Bronchial epithelial cell (primary cell): ENCODE measurements at regions not wholly inside any gene's neighbourhood (a gene's known extent, or its start where the extent isn't known, plus 50 kb on each side); places are given as distances from the start of the nearest gene placed in this dataset.
A peak's percentile ranks its signal among the peaks of the same experiment; 100 is the strongest.

ENCODE experiments used
- DNase-seq: peaks from one replicate; pipeline ENCODE4 v3.0.0-alpha.2; 2010; ENCODE audit warnings: low read depth
- FAIRE-seq: peaks from 2 replicates; lab custom pipeline; 2011; peaks lifted over from hg19 to GRCh38; lab: Jason Lieb, UNC
- H3K27me3 ChIP-seq: 2 replicates; pipeline ENCODE4 v1.5.1; 2011; ENCODE audit warnings: low read length; ENCODE audit not compliant: control insufficient read depth, insufficient read depth
- H3K36me3 ChIP-seq: 2 replicates; pipeline ENCODE4 v1.5.1; 2011; ENCODE audit warnings: low read length; ENCODE audit not compliant: control insufficient read depth, insufficient read depth
- H3K4me3 ChIP-seq: 2 replicates; pipeline ENCODE4 v1.5.1; 2011; ENCODE audit warnings: mild to moderate bottlenecking, low read depth, low read length, control low read depth
- TF ChIP-seq, protein P1 (sequence below): IDR thresholded peaks from 2 replicates; pipeline ENCODE4 v1.5.1; 2011; ENCODE audit warnings: mild to moderate bottlenecking, moderate library complexity, low read length, control low read depth, inconsistent platforms; ENCODE audit not compliant: insufficient read depth, severe bottlenecking

DNA sequence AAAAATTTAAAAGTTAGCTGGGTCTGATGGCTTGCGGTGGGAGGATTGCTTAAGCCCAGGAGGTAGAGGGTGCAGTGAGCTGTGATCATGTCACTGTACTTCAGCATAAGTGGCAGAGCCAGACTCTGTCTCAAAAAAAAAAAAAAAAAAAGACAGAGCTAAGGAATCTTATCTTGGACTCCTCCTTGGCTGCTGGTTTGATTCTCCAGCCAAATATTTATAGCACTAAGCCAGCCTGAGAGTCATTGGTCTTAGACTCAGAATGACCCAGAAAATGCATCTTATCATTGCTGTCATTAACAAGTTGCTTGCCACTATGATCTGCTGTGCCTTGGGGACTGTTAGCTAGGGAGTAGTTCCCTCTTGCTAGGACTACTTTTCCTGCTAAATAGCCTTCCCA, 164.7 kb downstream of the GNAT3 start:
- DNase-seq (peak; percentile 20), FAIRE-seq (no peak)
- Histone ChIP-seq H3K4me3 (no peak overlapping the region), H3K36me3 (no peaks in the 10 kb centered on the region), H3K27me3 (no peaks in the 10 kb centered on the region)
- TF ChIP-seq, protein P1, sequence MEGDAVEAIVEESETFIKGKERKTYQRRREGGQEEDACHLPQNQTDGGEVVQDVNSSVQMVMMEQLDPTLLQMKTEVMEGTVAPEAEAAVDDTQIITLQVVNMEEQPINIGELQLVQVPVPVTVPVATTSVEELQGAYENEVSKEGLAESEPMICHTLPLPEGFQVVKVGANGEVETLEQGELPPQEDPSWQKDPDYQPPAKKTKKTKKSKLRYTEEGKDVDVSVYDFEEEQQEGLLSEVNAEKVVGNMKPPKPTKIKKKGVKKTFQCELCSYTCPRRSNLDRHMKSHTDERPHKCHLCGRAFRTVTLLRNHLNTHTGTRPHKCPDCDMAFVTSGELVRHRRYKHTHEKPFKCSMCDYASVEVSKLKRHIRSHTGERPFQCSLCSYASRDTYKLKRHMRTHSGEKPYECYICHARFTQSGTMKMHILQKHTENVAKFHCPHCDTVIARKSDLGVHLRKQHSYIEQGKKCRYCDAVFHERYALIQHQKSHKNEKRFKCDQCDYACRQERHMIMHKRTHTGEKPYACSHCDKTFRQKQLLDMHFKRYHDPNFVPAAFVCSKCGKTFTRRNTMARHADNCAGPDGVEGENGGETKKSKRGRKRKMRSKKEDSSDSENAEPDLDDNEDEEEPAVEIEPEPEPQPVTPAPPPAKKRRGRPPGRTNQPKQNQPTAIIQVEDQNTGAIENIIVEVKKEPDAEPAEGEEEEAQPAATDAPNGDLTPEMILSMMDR, result no peak

DNA sequence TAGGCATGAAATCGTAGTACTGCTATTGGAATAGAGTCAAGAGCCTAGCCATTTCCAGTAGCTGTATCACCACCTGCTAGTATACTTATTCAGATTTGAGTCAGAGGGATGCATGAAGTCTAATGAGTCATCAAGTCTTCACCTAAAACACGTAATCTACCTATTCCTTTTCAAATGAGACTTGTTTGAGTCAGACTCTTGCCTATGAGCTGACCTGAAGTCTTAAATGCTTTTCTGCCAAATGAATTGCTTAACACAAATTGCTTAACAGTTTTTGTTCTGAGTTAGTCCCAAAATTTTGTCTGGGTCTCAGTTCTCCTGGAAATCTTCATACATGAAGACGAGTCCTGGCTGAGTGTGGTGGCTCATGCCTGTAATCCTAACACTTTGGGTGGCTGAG, 165.2 kb downstream of the GNAT3 start:
- peak; percentile 97 for FAIRE-seq
- DNase-seq, result peak; percentile 99
- no peaks in the 10 kb centered on the region for H3K27me3 ChIP-seq
- H3K4me3 ChIP-seq, result no peak overlapping the region
- no peaks in the 10 kb centered on the region for H3K36me3 ChIP-seq
- TF ChIP-seq, protein P1, result no peak

DNA sequence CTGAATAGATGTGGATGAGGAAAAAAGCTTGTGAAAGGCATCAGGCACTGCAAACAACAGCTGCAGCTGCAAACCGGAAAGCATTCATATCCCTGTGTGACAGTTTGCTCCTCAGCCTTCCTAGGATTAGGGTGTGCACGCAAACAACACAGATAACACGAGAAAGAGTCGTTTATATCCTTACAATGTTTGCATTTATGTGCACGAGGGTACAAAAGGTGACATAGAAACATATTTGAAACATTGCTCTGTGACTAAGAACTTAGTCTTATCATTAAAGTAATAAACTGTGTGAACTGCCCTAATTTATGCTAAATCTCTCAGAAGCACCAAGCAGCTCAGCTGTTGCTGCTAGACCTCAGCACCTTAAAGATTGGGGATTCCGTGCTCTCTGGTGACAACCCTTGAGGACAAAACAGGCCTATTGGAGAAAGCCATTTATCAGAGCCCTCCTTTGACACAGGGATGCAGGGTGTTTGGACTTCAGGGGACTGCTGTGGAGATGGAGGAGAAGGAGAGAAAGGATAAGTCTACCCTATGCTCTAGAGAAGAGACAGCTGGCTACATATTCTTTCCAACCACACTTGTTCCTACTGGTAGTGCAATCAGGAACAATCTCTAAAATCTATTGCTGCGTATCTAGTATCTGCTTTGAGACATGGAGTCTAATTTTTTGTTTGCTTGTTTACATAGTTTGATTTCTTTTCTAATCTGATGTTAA, 176.2 kb downstream of the GNAT3 start:
- no peaks in the 10 kb centered on the region for H3K36me3 ChIP-seq
- no peaks in the 10 kb centered on the region for H3K27me3 ChIP-seq
- no peak overlapping the region for H3K4me3 ChIP-seq
- TF ChIP-seq, protein P1, result no peak
- DNase-seq (no peak), FAIRE-seq (no peak)

DNA sequence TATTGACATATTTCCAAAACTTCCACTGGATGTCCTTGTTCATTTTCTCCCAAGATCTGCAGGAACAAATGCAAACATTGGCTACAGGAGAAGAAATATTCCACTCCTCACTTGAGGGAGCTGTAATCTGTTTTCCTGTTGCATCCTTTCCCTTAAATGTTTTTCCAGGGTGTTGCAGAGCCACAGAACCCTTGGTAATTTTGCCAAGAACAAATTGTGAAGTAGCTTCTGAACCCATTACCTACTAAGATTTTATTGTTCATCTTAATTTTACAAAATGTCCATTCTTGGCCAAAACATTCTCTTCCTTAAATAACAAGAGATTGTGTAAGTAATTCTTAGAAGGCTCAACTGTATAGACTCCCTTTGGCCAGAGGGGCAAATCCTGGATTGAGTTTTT, 177.0 kb downstream of the GNAT3 start:
- H3K36me3 ChIP-seq, result no peaks in the 10 kb centered on the region
- DNase-seq (no peak), FAIRE-seq (no peak)
- H3K4me3 ChIP-seq, result no peak overlapping the region
- H3K27me3 ChIP-seq, result no peaks in the 10 kb centered on the region
- TF ChIP-seq, protein P1, result no peak

DNA sequence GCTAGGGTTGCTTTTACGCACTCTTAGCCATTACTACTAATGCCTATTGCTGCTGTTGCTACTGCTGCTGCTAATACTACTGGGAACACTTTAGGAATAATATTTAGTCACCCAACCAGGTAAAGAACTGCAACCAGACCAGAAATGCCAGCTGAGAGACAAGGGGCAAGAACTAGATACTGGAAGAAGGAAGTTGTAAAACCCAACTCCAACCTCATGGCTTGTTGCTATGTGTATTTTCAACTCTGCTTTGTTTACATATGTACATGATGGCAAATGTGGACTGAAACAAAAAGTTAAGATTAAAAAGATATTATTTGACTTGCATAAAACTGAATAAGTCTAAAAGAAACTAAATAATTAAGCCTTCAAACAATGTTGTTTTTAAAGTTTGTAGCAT, 177.7 kb downstream of the GNAT3 start:
- H3K27me3 ChIP-seq, result no peaks in the 10 kb centered on the region
- FAIRE-seq (no peak), DNase-seq (no peak)
- TF ChIP-seq, protein P1, result no peak
- no peaks in the 10 kb centered on the region for H3K36me3 ChIP-seq
- H3K4me3 ChIP-seq, result no peak overlapping the region

DNA sequence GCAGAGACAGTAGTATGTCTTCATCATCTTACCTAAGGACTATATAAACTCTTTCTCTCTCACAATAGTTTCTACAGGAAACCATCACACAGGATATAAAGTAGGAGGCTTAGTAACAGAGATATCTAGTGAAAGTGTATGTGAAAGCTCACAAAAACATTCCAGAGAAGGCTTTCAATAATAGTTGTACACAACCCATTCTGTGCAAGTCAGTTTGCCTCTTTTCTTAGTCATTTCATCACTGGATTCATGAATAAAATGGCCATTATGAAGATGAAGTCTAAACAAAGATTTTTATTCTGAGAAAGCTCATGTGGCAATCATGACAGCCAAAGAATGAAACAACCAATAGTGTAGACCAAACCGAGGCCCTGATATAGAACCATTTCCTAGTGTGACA, 178.8 kb downstream of the GNAT3 start:
- FAIRE-seq (no peak), DNase-seq (no peak)
- Histone ChIP-seq H3K27me3 (no peaks in the 10 kb centered on the region), H3K36me3 (no peaks in the 10 kb centered on the region), H3K4me3 (no peak overlapping the region)
- TF ChIP-seq, protein P1, result no peak
